Activated CD4-positive, alpha-beta T cell treated with anti-CD3 and anti-CD28 coated beads for 36 hours (primary cell): ENCODE measurements at regions not wholly inside any gene's neighbourhood (a gene's known extent, or its start where the extent isn't known, plus 50 kb on each side); places are given as distances from the start of the nearest gene placed in this dataset.

Experiments used
- ATAC-seq: fragments of 200-7000 bp; cut with Tn5 transposase; one replicate; pipeline ENCODE4 v1.10.0; 2021; ENCODE audit warnings: mild to moderate bottlenecking, moderate library complexity
- CTCF ChIA-PET: fragments of 350-600 bp; sonication (Branson Sonifier 250); formaldehyde crosslinking; loops from one replicate; lab custom pipeline; 2021; ENCODE audit warnings: antibody characterized with exemption; lab: Charles Lee
- POLR2A ChIA-PET: fragments of 350-600 bp; sonication (Branson Sonifier 250); formaldehyde crosslinking; loops from one replicate; lab custom pipeline; 2021; ENCODE audit warnings: antibody characterized with exemption, inconsistent platforms; lab: Charles Lee
- DNase-seq: peaks from one replicate; pipeline ENCODE4 v3.0.0-alpha.2; 2020
- H3K27ac Mint-ChIP-seq: one replicate; pipeline ENCODE4 v1.8.0; 2021; ENCODE audit warnings: mixed read lengths
- H3K27me3 Mint-ChIP-seq: one replicate; pipeline ENCODE4 v1.8.0; 2021; ENCODE audit warnings: mixed read lengths
- H3K36me3 Mint-ChIP-seq: one replicate; pipeline ENCODE4 v1.8.0; 2021; ENCODE audit warnings: low read depth, mixed read lengths
- H3K4me1 Mint-ChIP-seq: one replicate; pipeline ENCODE4 v1.8.0; 2021; ENCODE audit warnings: mixed read lengths
- H3K4me3 Mint-ChIP-seq: one replicate; pipeline ENCODE4 v1.8.0; 2021; ENCODE audit warnings: mild to moderate bottlenecking, moderate library complexity, mixed read lengths
- H3K9me3 Mint-ChIP-seq: one replicate; pipeline ENCODE4 v1.8.0; 2021; ENCODE audit warnings: low read depth, mixed read lengths
- intact Hi-C, 2 experiments: fragments of 100-400 bp; cut with DNase I in 1 of 2; cut with micrococcal nuclease in 1 of 2; formaldehyde crosslinking; loops; one replicate each; pipeline versions ENCODE4 v1.14.2 to v1.15.1; 2022 to 2024; cut with DNase I, micrococcal nuclease

- ATAC-seq (no peak), DNase-seq (no peak)
- intact Hi-C loops, result no loop called here
- Mint-ChIP-seq H3K27me3 (no peaks in the 10 kb centered on the region), H3K4me1 (no peaks in the 10 kb centered on the region), H3K36me3 (no peaks in the 10 kb centered on the region), H3K9me3 (peaks cover 15% of the 10 kb centered on the region), H3K27ac (no peak overlapping the region), H3K4me3 (no peak overlapping the region)
- ChIA-PET CTCF (no interaction called here), POLR2A (no interaction called here)
Observed at GRCh38 chr9:118732998-118733397, 636.2 kb downstream of the BRINP1 start.

DNA sequence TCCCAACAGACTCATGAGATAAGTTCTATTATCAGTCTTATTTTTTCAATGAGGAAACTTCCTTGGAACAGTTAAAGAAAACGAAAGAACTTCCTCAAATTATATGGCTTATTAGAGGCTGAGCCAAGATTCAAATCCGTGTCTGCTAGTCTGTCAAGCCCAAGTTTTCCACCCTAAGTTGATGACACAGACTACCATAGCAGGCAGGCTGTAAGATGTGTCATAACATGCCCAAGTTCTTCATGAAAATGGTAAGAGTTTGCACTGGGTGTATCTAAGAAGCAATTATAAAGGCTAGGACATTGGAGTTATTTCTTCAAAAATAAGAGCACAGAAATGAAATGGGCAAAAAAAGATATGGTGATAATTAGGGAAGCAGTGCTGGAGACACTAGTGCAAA is 634.5 kb downstream of the BRINP1 start:
- intact Hi-C loops, result no loop called here
- ATAC-seq, result no peak
- H3K36me3 Mint-ChIP-seq, result no peaks in the 10 kb centered on the region
- CTCF ChIA-PET, result no interaction called here
- no peak for DNase-seq
- no peak overlapping the region for H3K4me3 Mint-ChIP-seq
- peaks cover 15% of the 10 kb centered on the region for H3K9me3 Mint-ChIP-seq
- POLR2A ChIA-PET, result no interaction called here
- H3K27me3 Mint-ChIP-seq, result no peaks in the 10 kb centered on the region
- no peak overlapping the region for H3K27ac Mint-ChIP-seq
- no peaks in the 10 kb centered on the region for H3K4me1 Mint-ChIP-seq

- Mint-ChIP-seq H3K27me3 (no peaks in the 10 kb centered on the region), H3K9me3 (peaks cover 17% of the 10 kb centered on the region), H3K27ac (no peak overlapping the region), H3K36me3 (no peaks in the 10 kb centered on the region), H3K4me3 (no peak overlapping the region), H3K4me1 (no peaks in the 10 kb centered on the region)
- ChIA-PET CTCF (no interaction called here), POLR2A (no interaction called here)
- no peak for ATAC-seq
- no peak for DNase-seq
- intact Hi-C loops, result no loop called here
Observed at GRCh38 chr9:118736406-118736805, 632.8 kb downstream of the BRINP1 start.

GRCh38 chr9:118751077-118751847 is 618.0 kb downstream of the BRINP1 start:
- Mint-ChIP-seq H3K27ac (no peak overlapping the region), H3K27me3 (no peaks in the 10 kb centered on the region), H3K4me1 (no peaks in the 10 kb centered on the region), H3K9me3 (peaks cover 9% of the 10 kb centered on the region), H3K36me3 (no peaks in the 10 kb centered on the region), H3K4me3 (no peak overlapping the region)
- DNase-seq, result no peak
- ATAC-seq, result no peak
- intact Hi-C loops, result no loop called here
- CTCF ChIA-PET, result no interaction called here
- POLR2A ChIA-PET, result no interaction called here

DNA sequence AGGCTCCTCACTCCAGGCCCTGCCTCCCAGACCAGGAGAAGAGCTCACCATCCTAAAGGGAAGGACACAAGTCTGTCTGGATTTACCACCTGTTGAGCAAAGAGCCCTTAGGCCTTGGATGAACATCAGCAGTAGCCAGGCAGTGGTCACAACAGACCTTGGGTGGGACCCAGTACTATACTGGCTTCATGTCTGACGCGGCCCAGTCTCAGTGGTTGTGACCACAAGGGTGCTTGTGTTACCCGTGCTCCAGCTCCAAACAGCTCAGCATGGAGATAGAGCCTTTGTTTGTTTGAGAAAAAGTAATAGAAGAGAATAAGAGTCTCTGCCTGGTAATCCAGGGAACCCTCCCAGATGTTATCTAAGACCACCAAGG is 617.4 kb downstream of the BRINP1 start:
- DNase-seq (no peak), ATAC-seq (no peak)
- POLR2A ChIA-PET, result no interaction called here
- no peaks in the 10 kb centered on the region for H3K36me3 Mint-ChIP-seq
- H3K27me3 Mint-ChIP-seq, result no peaks in the 10 kb centered on the region
- intact Hi-C loops, result no loop called here
- CTCF ChIA-PET, result no interaction called here
- no peak overlapping the region for H3K4me3 Mint-ChIP-seq
- H3K27ac Mint-ChIP-seq, result no peak overlapping the region
- H3K9me3 Mint-ChIP-seq, result peaks cover 9% of the 10 kb centered on the region
- no peaks in the 10 kb centered on the region for H3K4me1 Mint-ChIP-seq

DNA sequence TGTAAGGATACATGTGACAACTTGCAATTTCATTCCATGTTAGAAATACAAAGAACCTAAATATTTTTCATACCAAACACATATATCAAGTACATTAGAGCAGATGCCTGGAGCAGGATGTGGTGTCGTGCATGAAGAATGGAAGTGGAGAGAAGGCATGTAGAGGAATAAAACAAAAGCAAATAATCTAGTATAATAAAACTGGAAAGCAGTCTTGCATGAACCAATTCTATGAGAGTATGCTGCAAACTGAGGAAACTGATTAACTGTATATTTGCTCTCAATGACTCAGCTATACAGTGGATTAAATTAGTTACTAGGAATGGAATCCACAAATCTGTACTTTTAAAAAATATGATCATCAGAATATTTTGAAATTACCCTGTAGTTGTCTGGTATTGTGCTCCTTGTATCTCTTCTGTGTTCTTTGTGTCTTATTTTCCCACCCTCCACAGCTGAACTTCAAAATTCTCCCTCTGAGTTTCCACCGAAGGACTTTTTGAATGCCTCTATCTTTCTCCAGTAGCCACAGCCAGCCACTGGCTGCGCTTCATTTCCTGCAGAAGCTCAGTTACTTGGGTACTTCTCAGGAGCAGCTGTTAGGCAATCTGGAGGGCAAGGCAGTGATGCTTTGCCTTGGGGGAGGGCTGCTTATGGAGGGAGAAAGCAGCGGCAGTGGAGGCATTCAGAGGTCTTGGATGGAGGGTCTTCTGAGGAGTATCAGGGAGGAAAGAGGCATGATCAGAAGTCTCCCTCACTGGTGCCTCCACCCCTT is 608.0 kb downstream of the BRINP1 start:
- POLR2A ChIA-PET, result no interaction called here
- H3K4me1 Mint-ChIP-seq, result no peaks in the 10 kb centered on the region
- CTCF ChIA-PET, result no interaction called here
- ATAC-seq (no peak), DNase-seq (no peak)
- no peak overlapping the region for H3K27ac Mint-ChIP-seq
- H3K36me3 Mint-ChIP-seq, result no peaks in the 10 kb centered on the region
- H3K9me3 Mint-ChIP-seq, result peaks cover 11% of the 10 kb centered on the region
- no peaks in the 10 kb centered on the region for H3K27me3 Mint-ChIP-seq
- intact Hi-C loops, result no loop called here
- no peak overlapping the region for H3K4me3 Mint-ChIP-seq

DNA sequence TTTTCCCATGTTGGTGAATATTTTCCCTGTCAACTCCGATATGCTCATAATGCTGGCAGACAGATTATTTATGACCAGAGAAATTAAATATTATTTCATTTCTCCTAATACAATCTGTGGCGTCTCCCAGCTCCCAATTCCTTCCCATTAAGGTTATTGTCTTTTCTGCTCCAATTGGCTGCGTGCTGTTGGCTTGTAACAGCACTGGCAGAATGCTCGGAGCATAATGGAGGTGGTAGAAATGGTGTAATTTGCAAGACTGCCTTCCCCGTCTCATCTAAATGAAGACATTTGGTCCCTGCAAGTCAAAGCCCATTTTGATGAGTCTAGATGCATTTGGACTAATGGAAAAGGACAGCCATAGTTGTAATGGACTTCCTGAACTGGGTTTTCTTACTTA is 601.7 kb downstream of the BRINP1 start:
- CTCF ChIA-PET, result no interaction called here
- H3K27me3 Mint-ChIP-seq, result no peaks in the 10 kb centered on the region

GRCh38 chr9:118782790-118783463 is 586.3 kb downstream of the BRINP1 start:
- CTCF ChIA-PET, result no interaction called here
- DNase-seq, result no peak
- Mint-ChIP-seq H3K4me1 (no peaks in the 10 kb centered on the region), H3K4me3 (no peak overlapping the region), H3K36me3 (no peaks in the 10 kb centered on the region), H3K27ac (no peak overlapping the region), H3K27me3 (no peaks in the 10 kb centered on the region), H3K9me3 (peaks cover 3% of the 10 kb centered on the region)
- intact Hi-C loops, result no loop called here
- ATAC-seq, result no peak
- POLR2A ChIA-PET, result no interaction called here

More for the DNA sequence above, 601.7 kb downstream of the BRINP1 start:
- no peaks in the 10 kb centered on the region for H3K9me3 Mint-ChIP-seq
- H3K4me1 Mint-ChIP-seq, result no peaks in the 10 kb centered on the region
- intact Hi-C loops, result no loop called here
- H3K36me3 Mint-ChIP-seq, result no peaks in the 10 kb centered on the region
- ATAC-seq, result no peak
- no peak overlapping the region for H3K4me3 Mint-ChIP-seq
- DNase-seq, result no peak
- H3K27ac Mint-ChIP-seq, result no peak overlapping the region
- POLR2A ChIA-PET, result interaction anchor here (0.7 kb wide), 1 partner anchor 187 kb away, joined by 4 read pairs; no protein-coding TSS in a partner anchor

- H3K4me3 Mint-ChIP-seq, result no peak overlapping the region
- DNase-seq, result no peak
- H3K27me3 Mint-ChIP-seq, result no peaks in the 10 kb centered on the region
- peaks cover 2% of the 10 kb centered on the region for H3K9me3 Mint-ChIP-seq
- no peaks in the 10 kb centered on the region for H3K36me3 Mint-ChIP-seq
- POLR2A ChIA-PET, result no interaction called here
- intact Hi-C loops, result no loop called here
- ATAC-seq, result no peak
- H3K4me1 Mint-ChIP-seq, result no peaks in the 10 kb centered on the region
- H3K27ac Mint-ChIP-seq, result no peak overlapping the region
- CTCF ChIA-PET, result no interaction called here
Observed at GRCh38 chr9:118784033-118784432, 585.2 kb downstream of the BRINP1 start.

GRCh38 chr9:118785456-118785855 is 583.8 kb downstream of the BRINP1 start:
- Mint-ChIP-seq H3K9me3 (peaks cover 2% of the 10 kb centered on the region), H3K27me3 (no peaks in the 10 kb centered on the region), H3K4me1 (no peaks in the 10 kb centered on the region), H3K27ac (no peak overlapping the region), H3K36me3 (no peaks in the 10 kb centered on the region), H3K4me3 (no peak overlapping the region)
- no peak for DNase-seq
- ChIA-PET POLR2A (no interaction called here), CTCF (no interaction called here)
- ATAC-seq, result no peak
- intact Hi-C loops, result no loop called here

- no peak for ATAC-seq
- intact Hi-C loops, result no loop called here
- H3K36me3 Mint-ChIP-seq, result no peaks in the 10 kb centered on the region
- ChIA-PET POLR2A (no interaction called here), CTCF (no interaction called here)
- peaks cover 2% of the 10 kb centered on the region for H3K9me3 Mint-ChIP-seq
- no peak for DNase-seq
- H3K4me1 Mint-ChIP-seq, result no peaks in the 10 kb centered on the region
- H3K27me3 Mint-ChIP-seq, result no peaks in the 10 kb centered on the region
- H3K4me3 Mint-ChIP-seq, result no peak overlapping the region
- no peak overlapping the region for H3K27ac Mint-ChIP-seq
Observed at GRCh38 chr9:118786877-118787276, 582.4 kb downstream of the BRINP1 start.

- no peaks in the 10 kb centered on the region for H3K27me3 Mint-ChIP-seq
- no peak for DNase-seq
- CTCF ChIA-PET, result no interaction called here
- POLR2A ChIA-PET, result no interaction called here
- ATAC-seq, result no peak
- H3K4me3 Mint-ChIP-seq, result no peak overlapping the region
- H3K36me3 Mint-ChIP-seq, result no peaks in the 10 kb centered on the region
- H3K4me1 Mint-ChIP-seq, result no peaks in the 10 kb centered on the region
- peaks cover 13% of the 10 kb centered on the region for H3K9me3 Mint-ChIP-seq
- no peak overlapping the region for H3K27ac Mint-ChIP-seq
- intact Hi-C loops, result no loop called here
Observed at GRCh38 chr9:118809160-118809625, 560.0 kb downstream of the BRINP1 start.
